Activated T-cell treated with anti-CD3 and anti-CD28 coated beads, Interleukin-2, amount 50 U/mL, for 1 hour (primary cell): ENCODE measurements at regions not wholly inside any gene's neighbourhood (a gene's known extent, or its start where the extent isn't known, plus 50 kb on each side); places are given as distances from the start of the nearest gene placed in this dataset.

Source experiments
- DNase-seq: peaks from one replicate; pipeline ENCODE4 v3.0.0-alpha.2; 2020

DNA sequence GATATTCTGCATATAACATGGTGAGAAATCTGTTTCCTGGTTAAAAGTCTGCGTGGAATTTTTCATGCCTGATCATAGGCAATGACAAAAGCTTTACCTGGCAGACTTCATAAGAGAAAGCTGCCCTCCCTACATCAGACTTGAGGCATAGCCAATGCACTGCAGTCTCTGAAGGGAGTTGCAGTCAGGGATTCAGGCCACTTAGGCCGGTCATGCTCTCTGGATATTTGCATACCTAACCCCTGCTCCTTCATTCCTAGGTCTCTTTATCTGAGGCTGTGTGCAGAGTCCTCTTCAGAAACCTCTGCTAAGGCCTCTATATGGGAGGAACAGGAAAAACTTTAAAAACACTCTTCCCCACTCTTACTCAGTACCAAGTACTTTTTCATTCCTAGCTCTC, 287.4 kb downstream of the PCDH17 start:
- no peak for DNase-seq

DNA sequence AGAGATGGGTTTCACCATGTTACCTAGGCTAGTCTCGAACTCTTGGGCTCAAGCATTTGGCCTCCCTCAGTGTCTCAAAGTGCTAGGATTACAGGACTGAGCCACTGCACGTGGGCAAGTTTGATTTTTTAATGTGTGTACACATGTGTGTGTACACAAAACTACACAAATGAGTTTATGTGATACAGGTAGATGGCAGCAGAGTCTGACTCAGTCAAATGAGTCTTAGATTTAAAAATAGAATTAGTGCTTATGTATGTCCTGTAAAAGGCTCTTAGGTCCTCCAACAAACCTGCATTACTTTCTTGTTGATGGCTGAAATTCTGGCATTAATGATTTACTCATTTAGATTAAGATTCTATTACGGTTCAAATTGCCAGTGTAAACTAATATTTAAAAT, 293.7 kb downstream of the PCDH17 start:
- no peak for DNase-seq

DNA sequence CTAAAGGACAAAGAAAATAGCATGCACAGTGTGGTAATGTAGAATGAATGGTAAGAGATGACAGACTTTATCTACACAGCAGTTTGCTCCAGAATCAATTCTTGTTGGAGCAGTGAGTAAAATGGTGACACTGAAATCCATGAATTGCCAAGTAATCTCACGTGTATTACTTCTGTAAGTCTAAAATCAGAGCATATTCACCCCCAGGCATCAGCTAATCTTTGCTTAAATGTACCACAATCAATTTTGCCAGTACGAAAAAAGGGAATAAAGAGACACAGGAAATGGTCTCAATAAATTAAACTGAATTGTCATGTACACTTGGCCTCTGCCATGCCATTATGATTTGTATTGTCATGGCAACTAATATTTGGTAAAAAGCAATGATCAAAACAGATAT, 294.2 kb downstream of the PCDH17 start:
- no peak for DNase-seq

DNA sequence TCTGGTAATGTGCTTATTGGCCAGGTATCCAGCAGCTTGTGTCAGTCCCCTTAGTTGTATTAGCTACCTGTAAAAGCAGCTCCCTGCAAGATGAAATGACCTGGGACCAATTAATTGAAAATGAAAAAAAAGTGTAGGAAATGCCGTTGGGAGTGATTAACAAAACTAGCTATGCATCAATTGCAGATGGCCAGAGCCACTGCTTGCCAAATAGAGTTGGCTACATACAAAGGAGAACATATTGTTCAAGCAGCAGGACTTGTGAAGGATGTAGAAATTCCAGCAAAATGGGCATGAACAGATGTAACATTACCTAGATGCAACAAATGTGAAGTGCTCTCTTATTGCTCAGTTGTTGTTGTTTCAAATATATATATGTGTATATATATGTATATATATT, 300.5 kb downstream of the PCDH17 start:
- DNase-seq: no peak

DNA sequence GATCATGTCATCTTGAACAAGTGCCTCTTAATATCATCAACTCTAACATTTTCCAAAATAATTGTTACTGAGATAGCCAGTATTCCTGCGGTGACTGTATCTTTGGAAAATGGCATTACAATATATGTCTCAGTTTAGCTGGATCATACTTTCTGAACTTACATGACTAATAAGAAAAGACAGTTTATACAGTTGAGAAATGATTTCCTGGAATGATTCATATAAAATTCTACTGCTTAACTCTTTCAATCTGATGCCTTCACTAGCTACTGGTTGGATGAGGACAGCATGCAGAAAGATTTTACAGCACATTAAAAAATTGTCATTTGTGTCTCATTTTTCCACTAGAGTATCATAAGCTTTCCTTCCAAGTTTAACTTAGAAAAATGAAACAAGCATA, 302.1 kb downstream of the PCDH17 start:
- no peak for DNase-seq

DNA sequence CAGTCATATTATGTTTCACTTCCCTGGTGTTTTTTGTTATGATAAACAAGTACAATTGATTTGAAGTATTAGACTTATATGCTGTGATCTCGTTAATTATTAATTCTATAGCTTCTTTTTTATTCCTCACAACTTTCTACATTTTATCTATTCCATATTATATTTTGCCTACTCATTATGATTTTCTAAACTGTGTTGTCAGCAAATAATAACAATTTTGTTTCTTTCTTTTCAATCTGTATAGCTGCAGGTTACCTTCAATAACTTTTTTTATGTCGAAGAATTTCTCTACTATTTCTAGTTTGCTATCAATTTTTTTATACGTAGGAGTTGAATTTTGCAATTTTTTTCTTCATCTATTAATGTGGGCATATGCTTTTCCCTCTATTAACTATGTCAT, 304.4 kb downstream of the PCDH17 start:
- no peak for DNase-seq

DNA sequence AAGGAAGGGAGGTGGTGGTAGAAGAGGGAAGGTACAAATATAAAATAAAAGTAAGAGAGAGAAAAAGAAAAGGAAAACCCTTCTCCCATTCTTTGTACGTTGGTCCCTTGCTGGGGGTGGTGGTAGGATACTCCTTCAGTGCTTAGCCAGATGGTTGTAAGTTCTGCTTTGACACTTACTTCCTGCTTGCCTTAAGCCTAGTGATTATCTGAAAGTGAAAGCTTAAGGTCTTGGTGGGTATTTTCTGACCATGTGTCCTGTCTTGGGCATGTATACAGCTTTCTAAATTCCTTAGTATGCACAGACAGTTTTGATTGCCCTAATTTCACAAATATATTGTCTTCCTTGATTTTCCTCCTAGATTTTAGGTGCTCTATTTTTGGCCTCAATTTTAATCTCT, 314.8 kb downstream of the PCDH17 start:
- no peak for DNase-seq

DNA sequence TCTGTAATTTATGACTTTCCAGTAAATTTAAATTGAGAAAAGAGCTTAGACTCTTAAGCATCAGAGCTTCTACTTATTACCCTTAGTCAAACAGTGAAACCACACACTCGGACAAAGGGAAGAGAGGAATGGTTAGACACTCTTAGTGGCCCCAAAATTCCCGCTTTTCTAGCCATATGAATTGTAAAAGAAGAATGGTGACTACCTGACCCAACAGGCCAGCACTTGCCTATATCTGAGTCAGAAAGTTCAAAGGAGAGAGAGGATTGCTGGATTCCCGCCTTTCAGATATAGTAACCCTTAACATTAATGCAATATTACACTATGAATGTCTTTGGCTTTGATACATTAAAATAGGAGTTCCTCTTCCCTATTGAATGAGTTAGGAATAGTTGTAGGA, 317.3 kb downstream of the PCDH17 start:
- DNase-seq: no peak

DNA sequence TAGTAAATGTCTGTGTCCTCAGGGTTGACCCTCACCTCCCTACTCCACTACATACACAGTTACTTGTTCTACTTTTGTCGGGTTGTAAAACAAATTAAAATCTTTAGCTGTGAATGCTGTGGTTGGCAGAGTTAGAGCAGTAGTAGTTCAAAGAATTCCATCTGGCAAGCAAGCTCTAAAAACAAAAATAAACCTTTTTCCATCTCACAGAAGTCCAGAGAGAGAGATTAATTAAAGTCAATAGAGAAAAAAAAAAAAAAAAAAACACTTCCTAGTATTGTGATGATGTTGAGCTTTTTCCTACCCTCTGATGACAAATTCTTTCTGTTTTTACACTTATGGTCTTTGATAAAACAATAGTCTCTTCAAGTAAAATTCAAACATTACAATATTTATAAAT, 338.4 kb downstream of the PCDH17 start:
- DNase-seq: no peak

DNA sequence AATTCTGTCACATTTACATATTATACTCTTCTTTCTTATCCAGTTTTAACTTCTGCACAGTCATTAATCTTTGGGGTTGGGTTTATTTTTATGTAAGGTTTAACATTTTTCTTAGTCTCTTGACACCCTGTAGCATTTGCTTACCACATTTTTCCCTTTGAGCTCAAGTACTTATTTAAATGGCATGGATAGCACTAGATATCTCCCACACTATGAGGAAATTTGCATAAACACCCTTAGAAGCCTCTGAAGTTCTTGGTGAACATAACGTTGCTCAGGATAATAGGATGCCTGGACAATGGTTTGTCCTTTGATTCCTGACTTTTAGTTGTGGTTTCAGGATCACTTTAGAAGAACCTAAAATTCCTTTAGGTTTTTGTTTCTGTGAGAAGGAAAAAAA, 338.9 kb downstream of the PCDH17 start:
- DNase-seq: no peak

DNA sequence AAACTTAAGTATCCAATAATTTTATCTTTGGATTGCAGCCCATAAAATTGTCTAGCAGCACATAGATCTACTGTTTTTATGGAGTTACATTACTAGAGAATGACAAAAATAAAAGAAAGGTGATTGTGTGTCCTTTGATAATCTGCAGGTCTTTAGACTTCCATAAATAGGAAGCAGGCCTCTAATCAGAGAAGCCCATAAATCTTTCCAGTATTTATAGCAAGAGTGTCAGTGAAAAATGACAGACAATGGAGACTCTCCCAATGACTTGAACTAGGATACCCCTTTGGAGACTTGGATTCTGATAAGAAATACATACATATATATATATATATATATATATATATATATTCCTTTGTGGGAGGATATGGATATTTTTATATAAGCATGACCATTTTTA, 351.2 kb downstream of the PCDH17 start:
- no peak for DNase-seq

DNA sequence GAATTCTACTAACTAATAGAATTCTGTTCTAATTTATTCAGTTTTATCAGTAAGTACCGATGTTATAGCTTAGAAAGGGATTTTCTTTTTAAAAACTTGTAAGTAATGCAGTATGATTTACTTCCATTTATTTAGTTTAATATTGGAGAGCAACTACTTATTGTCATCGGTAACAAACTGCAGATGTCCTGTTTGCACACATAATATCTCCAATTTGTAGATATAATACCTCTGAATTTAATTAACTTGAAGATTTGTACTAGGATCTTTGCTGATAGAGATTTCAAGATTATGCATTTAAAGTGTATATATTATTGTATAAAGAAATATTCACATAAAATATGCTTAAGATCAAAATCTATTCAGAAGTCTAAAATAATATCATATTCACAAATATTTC, 356.7 kb downstream of the PCDH17 start:
- no peak for DNase-seq

DNA sequence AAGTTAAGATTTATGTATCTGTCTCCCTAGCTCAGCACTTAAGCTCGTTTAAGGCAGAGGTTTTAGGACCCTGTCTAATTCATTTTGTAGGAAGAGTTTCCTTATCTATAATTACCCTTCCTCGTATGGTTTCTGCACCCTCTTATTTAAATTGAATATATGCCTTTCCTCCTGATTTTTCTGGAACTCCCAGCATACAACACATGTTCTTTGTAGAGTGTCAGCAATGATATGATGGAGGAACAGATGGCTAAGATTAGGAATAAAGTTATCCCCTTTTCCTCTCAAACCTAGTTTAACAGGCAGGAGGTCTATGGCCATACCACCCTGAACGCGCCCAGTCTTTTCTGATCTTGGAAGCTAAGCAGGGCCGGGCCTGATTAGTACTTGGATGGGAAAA, 359.5 kb downstream of the PCDH17 start:
- DNase-seq: no peak

DNA sequence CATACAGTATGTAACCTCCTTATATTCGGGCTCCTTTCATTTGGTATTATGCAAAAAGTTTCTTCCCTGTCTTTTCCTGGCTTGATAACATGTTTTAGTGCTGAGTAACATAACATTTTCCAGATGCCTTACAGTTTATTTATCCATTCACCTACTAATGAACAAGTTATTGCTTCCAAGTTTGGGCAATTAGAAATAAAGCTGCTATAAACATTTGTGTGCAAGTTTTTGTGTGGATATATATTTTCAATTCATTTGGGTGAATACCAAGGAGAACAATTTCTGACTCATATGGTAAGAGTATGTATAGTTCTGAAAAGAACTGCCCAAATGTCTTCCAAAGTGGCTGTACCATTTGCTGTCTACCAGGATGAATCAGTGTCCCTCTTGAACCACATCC, 360.9 kb downstream of the PCDH17 start:
- no peak for DNase-seq

DNA sequence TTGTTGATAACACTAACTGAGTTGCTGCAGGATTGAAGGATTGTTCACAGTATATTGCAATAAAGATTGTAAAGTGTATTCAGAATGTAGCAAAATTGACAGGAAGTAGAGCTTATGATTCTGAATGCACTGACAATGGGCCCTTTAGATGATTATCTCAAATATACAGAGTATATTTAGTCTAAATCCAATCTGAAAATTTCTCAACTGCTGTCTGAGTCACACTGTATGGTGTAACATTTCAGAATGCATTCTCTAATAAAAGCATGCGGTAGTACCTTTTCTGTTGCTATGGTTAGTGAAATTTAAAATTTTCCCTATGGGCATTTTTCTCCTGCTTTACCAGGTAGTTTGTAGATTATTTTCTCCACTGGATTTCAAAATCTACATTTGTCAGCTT, 365.2 kb downstream of the PCDH17 start:
- no peak for DNase-seq

DNA sequence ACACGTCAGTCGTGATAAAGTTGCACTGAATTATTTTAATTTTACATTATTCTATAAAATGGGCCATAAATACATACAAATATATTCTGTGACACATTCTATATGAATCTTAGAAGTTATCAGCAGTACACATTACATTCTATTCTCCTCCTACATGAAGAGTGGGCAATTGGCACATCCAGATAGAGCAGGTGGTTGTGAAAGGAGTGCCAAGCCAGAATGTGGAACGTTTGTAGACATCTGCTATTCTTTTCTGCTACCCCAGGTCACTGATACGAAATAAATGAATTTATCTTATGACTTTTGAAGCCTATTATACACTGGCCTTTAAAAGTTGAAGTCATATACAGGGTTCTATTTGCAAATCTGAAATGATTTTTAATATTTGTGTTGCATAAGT, 373.2 kb downstream of the PCDH17 start:
- no peak for DNase-seq

DNA sequence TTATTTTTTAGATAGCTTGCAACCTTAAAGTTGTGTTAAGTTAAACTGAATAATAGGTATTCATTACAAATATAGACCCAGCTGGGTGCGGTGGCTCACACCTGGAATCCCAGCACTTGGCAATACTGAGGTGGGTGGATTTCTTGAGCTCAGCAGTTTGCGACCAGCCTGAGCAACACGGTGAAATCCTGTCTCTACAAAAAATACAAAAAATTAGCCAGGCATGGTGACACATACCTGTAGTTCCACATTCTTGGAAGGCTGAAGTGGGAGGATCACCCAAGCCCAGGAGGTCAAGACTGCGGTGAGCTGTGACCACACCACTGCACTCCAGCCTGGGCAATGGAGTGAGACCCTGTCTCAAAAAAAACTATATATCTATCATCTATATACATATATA, 386.5 kb downstream of the PCDH17 start:
- no peak for DNase-seq

DNA sequence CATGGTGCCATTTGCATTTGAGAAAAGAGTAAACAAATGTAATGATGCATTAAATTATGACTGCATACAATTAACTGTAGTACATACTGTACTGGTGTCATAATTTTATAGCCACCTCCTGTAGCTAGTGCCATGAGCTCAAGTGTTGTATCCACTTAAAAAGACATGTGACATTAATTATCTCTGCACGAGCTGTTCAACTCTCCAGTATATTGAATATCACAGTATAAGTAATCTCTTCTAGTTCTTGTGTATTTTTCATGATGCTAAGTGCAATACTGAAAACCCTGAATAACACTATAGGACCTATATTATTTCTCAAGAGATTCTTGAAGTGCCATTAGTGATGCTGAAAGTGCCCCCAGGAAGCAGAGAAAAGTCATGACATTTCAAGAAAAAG, 387.3 kb downstream of the PCDH17 start:
- DNase-seq: no peak

DNA sequence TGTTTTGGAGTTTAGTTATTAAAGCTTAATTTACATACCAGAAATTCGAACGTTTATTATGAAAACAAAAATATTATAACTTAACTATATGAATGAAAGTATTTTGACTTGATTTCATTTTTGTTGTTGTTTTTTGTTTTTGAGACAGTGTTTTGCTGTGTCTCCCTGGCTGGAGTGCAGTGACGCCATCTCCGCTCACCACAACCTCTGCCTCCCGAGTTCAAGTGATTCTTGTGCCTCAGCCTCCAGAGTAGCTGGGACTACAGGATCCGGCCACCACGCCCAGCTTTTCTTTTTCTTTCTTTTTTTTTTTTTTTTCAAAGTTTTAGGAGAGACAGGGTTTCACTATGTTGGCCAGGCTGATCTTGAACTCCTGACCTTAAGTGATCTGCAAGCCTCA, 392.6 kb downstream of the PCDH17 start:
- DNase-seq: no peak

DNA sequence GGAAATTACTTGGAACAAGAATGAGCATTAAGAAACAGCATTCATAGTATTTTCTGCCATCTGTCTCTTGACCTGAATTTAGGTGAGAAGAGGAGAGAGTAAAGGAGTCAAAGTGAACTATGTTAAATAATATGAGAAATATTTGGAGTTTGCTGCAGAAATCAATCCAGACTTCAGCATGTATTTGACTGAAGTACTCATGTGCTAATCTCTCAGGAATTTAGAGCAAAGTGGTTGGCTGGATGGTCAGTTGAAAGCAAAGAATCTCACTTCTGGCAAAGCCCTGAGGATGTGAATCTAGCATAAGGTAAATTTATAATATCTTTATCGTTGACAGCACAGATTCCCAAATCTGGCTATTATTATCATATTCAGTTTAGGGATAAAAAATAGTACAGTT, 394.3 kb downstream of the PCDH17 start:
- no peak for DNase-seq

DNA sequence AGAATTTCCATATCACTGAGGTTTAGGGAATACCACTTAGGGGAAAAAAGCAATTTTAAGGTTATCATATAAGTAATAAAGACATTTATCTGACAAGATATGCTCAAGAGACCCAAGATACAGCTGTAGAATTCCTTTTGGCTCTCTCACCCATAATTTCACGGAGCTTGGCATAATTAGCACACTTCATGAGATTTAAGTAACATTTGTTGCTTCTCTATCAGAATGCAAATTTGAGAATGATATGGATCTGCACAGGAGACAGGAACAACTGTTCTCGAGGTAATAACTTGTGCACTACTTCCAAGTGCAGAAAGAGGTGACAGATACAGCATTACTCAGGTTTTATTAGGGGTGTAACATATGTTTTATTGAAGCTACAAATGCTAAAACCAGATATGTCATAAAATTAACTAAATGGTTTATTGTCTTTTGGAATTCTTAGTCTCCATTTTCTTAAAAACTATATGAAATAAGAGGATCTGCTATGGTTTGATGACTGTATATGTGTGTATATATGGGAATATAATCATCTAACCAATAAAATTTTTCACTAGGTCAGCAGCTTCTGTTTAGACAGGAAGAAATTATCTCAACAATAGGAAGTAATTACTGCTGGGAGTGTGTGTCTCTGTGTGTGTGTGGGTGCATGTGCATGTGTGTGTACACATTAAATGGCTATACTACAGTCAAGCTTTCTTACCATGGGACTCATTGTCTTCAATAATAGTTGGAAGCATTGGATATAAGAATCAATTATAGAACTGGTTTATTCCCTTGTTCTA, 401.3 kb downstream of the PCDH17 start:
- DNase-seq: no peak

DNA sequence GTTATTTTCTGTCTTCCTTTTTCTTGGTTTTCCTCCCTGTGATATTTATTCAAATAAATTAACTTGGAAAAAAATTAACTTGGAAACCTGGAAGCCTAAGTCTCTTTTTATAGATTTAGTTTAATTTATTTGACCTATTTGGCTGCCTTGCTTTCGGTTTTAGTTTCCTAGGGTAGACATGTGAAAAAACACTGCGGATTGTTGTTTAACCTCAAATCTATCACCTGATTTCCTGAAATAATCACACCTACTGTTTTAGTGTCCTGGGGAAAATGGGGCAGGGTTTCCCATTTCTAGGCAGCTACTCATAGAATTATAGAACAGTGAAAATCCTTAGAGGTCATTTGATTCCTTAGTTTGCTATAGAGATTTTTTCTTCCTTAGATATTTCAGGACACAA, 412.4 kb downstream of the PCDH17 start:
- no peak for DNase-seq

DNA sequence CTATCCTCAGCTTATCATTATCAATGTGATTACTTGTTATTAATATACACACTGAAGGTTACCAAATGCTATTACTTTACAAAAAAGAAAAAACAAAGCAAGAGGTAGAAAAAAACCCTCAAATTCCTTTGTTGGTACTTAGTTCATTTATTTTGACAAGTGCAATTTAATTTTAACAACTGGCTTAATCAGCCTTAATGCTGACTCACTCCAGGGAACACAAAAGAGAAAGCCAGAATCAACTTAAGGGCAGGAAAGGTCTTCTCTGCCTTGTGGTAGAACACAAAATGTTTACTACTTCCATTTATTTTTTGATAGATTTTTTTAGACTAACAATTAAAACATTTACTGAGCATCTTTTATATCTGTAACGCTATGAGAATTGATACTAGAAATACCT, 417.1 kb downstream of the PCDH17 start:
- DNase-seq: no peak

DNA sequence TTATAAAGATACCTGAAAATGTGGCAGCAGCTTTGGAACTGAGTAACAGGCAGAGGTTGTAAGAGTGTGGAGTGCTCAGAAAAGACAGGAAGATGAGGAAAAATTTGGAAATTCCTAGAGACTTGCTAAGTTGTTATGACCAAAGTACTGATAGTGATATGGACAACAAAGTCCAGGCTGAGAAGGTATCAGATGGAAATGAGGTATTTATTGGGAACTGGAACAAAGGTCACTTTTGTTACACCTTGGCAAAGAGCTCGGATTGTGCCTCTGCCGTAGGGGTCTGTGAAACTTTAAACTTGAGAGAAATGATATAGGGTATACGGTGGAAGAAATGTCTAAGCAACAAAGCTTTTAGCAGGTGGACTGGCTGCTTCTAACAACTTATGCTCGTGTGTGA, 419.9 kb downstream of the PCDH17 start:
- DNase-seq: no peak

DNA sequence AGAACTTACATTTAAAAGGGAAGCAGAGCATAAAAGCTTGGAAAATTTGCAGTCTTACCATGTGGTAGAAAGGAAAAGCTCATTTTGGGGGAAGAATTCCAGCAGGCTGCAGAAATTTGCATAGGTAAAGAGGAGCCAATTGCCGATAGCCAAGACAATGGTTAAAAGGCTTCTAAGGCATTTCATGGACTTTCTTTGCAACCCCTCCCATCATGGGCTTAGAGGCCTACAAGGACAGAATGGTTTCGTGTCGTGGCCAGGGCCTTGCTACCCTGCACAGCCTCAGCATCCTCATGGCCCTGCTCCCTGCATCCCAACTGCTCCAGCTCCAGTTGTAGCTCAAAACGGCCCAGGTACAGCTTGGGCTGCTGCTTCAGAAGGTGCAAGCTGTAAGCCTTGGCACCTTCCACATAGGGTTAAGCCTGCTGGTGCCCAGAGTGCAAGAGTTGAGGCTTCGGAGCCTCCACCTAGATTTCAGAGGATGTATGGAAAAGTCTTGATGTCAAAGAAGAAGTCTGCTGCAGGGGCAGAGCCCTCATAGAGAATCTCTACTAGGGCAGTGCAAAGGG, 420.3 kb downstream of the PCDH17 start:
- no peak for DNase-seq
